Central memory CD4-positive, alpha-beta T cell (primary cell): ENCODE measurements at regions not wholly inside any gene's neighbourhood (a gene's known extent, or its start where the extent isn't known, plus 50 kb on each side); places are given as distances from the start of the nearest gene placed in this dataset.
"Not testable (repeated sequence)": the region's sequence is repeated elsewhere in the genome, so short reads cannot be mapped to it uniquely, and the experiment has no call there.

Experiments used
- DNase-seq: peaks from one replicate; pipeline ENCODE4 v3.0.0; 2022

- no peak for DNase-seq
Observed at GRCh38 chr5:156000115-156000514, 326.8 kb upstream of the SGCD start.

- no peak for DNase-seq
Observed at GRCh38 chr5:156004754-156005153, 322.2 kb upstream of the SGCD start.

DNA sequence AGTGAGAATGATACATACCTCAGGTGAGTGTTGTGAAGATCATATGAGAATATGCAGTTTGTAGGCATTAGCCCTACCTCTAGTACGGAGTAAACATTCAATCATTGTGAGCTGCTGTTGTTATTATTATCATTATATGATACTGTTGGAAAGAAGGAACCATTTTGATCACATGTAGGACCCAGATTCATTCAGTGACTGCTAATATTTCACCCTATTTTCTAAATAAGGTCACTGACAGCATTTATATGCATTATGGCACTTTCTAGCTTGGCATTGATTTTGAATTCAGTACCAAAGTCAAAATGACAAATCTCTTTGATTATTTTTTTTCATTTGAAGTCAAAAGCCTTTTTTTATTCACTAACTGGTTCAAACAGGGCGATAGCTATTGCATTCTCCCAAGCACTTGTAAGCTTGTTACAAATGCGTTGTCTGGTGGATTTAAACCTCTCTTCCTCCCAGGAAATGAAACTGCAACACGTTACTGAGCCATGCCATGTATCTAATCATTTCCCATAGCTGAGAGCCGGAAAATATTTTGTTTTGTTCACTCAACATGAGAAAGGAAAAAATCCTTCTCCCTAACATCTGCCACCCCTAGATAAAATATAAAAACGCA, 320.8 kb upstream of the SGCD start:
- DNase-seq: no peak

DNA sequence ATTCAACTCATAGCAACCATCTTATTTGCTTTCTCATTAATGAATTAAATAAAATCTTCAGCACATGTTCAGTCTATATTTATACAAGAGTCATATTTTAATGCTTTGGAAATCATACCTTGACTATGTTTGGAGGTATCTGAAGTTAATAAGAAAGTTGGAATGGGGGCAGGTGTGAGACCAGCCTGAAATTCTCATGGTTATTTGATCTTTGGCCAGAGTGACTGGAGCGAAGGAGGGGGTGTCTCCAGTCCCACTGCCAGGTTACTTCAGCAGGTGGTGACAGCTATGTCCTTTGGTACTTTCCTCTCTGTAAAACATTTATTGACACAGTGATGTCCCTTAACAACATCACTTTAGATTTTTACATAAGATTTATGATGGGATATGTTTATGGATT, 318.1 kb upstream of the SGCD start:
- DNase-seq: no peak

- DNase-seq: no peak
Observed at GRCh38 chr5:156009583-156009982, 317.4 kb upstream of the SGCD start.

DNA sequence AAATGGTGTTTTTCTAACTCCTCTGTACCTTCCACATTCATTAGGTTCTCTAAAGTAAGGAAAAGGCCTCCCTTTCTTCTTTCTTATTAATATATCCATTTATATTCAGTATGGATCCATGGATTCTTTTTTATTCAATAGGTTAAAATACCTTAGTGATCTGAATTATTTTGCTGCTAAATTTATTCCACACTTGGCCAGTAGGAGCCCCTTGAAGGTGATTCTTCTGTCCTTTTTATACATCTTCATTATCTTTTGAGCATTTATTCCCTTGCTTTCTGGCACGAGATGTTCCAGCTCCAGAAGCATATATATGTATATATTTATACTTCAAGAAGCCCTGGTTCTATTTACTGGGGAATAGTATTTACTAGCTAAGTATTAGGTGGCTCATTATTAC, 311.8 kb upstream of the SGCD start:
- no peak for DNase-seq

- no peak for DNase-seq
Observed at GRCh38 chr5:156019130-156019529, 307.8 kb upstream of the SGCD start.

- no peak for DNase-seq
Observed at GRCh38 chr5:156019571-156020180, 307.3 kb upstream of the SGCD start.

- no peak for DNase-seq
Observed at GRCh38 chr5:156020647-156021046, 306.3 kb upstream of the SGCD start.

- no peak for DNase-seq
Observed at GRCh38 chr5:156021866-156022265, 305.1 kb upstream of the SGCD start.

DNA sequence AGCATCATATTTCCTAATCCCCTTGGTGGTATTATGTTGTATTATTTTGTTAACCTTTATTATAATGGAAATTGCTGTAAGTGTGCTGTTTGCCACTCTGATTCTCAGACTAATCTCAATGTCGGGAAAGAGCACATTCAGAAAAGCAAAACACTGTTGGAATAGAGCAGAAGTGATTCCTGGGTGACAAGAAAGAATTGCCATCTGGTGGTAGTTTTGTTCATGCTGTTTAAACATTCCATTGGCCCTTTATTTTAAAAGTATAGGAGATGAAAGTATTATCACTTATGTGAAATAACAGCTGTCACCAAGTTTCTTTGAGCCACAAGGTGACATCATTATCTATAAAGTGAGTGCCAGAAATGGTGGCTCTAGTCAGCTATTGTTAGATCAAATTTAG, 301.3 kb upstream of the SGCD start:
- no peak for DNase-seq

DNA sequence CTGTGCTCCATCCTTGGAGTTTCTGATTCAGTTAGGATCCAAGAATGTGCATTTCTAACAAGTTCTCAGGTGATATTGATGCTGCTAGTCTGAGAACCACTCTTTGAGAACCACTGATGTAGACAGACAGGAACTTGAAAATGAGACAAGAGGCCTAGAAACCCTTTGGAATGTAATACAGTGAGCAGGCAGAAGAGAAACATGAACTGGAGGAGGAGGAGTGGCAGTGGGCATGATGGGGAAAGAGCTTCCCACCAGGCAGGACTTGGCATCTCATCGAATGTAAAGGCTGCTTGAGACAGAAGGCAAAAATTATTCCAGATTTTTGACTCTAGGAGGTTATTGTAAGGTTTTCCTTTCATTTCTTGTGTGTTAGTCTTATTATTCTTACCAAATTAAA, 295.8 kb upstream of the SGCD start:
- DNase-seq: no peak

GRCh38 chr5:156036640-156037039, 290.3 kb upstream of the SGCD start:
- no peak for DNase-seq

- no peak for DNase-seq
Observed at GRCh38 chr5:156037151-156037909, 289.6 kb upstream of the SGCD start.

DNA sequence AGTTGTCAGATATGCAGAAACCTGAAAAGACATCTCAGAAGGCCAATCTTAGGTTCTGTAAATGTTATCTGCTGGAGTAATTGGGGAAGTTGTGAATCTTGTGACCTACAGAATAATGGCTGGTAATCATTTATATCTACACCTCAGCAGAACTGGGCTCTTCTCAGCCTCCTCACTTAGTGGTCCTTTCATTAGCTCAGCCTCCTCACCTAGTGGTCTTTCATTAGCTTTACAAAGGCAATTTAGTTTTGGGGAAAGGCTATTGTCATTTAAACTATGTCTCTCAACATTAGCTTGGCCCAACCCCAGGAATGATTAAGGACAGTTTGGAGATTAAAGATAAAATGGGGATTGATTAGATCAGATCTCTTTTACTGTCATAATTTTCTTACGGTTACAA, 284.2 kb upstream of the SGCD start:
- DNase-seq: no peak

GRCh38 chr5:156043351-156043750, 283.6 kb upstream of the SGCD start:
- DNase-seq: no peak

DNA sequence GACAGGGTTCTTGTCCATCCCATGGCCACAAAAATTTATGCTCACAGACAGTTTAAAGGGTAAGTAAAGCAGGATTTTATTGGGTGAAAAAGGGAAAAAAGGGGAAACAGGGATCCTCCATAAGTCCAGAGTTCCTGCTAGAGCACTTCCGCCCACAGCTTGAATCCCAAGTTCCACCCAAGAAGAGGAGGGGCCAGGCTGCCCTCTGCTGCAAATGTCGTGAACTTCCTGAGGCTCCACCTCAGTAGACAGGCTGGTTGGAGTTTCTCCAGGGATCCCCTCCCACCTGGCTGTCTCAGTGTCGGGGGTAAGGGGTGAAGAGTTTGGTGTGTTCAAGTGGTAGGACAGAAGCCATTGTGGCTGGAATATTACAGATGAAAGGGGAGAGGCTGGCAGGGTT, 275.0 kb upstream of the SGCD start:
- no peak for DNase-seq

- no peak for DNase-seq
Observed at GRCh38 chr5:156052656-156053055, 274.3 kb upstream of the SGCD start.

GRCh38 chr5:156053056-156053455, 273.9 kb upstream of the SGCD start:
- DNase-seq: no peak

DNA sequence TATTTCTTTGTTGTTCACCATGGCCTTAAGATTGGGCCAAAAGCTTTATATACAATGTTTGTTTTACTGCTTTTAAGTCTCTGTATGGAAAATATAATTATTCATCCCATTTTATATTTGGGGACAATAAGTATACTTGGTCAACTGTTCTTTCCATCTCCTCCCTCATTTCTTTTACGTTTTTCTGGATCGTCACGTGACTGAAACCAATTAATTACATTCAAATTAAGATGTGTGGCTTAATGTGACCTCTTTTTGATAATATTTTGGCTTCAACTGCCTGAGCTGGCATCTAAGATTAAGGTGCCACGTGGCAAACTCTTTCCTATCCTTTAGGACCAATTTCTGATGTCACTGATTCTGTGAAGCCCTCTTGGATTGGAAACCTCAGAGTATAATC, 250.1 kb upstream of the SGCD start:
- DNase-seq: no peak

DNA sequence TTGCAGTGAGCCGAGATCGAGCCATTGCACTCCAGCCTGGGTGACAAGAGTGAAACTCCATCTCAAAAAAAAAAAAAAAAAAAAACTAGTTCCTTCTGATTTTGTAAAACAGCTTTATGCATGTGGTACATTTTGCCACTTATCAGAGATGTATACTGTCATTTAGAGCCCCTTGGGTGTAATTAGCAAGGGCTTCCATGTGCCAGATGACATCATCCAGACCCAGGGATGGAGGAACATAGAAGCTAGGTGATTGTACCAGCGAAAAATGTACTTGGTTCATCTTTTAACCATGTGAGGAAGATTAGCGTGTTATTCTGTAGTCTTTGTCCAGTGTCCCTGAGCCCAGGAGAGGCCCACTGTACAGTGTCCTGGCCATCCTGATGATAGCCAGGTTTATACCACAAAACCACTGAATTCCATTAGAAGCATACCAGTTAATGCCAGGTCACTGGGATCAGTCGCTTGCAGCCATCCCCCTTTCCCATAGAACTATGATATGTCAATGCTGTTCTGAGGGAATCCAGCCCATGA, 239.3 kb upstream of the SGCD start:
- no peak for DNase-seq

- not testable (repeated sequence) for DNase-seq
Observed at GRCh38 chr5:156089955-156090940, 236.7 kb upstream of the SGCD start.

DNA sequence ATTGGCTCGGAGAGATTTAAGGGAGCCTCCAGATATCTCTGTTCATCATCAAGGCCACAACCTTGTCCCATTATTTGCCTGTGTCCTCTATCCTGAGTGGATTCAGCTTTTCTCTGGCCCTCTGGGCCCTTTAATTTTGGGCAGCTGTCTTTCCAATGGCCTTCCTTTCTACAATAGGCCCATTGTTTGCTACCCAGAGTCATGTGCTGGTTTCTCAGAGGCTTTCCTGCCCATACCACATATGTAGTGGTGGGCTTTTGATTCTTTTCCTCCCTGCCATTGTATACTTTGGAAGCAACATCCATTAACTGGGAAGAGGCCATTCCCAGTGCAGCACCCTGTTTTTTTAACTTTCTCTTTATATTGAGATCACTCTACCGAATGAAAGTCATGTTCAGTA, 233.9 kb upstream of the SGCD start:
- DNase-seq: no peak
